ENCODE measurements at regions not wholly inside any gene's neighbourhood (a gene's known extent, or its start where the extent isn't known, plus 50 kb on each side); places are given as distances from the start of the nearest gene placed in this dataset.

- TF ChIP-seq PRDM10 (tag by site-specific recombination; IDR thresholded peaks at IDR 0.05), result no peak
- TF ChIP-seq CTCF (tag by site-specific recombination; IDR thresholded peaks at IDR 0.05), result no peak
- no peak for TF ChIP-seq ZNF292 (tag by site-specific recombination; IDR thresholded peaks at IDR 0.05; ENCODE audit: borderline replicate concordance, low read depth)
- no peak for TF ChIP-seq TRIM28 (IDR thresholded peaks at IDR 0.05; ENCODE audit: borderline replicate concordance, low read length)
- no peak for TF ChIP-seq ZNF324 (tag by site-specific recombination; IDR thresholded peaks at IDR 0.05)
- TF ChIP-seq ZNF138 (tag by site-specific recombination; IDR thresholded peaks at IDR 0.05; ENCODE audit: borderline replicate concordance), result no peak
- no peak for TF ChIP-seq ZNF18 (tag by site-specific recombination; IDR thresholded peaks at IDR 0.05)
- no peak for TF ChIP-seq ZNF37A (tag by site-specific recombination; IDR thresholded peaks at IDR 0.05)
- no peak for TF ChIP-seq SCRT1 (tag by site-specific recombination; IDR thresholded peaks at IDR 0.05; ENCODE audit: borderline replicate concordance)
- TF ChIP-seq ZNF274 (IDR thresholded peaks at IDR 0.05; ENCODE audit: low read length), result no peak
- no peak for TF ChIP-seq ZNF274 (tag by site-specific recombination; IDR thresholded peaks at IDR 0.05; ENCODE audit: borderline replicate concordance)
- TF ChIP-seq ZNF76 (tag by site-specific recombination; IDR thresholded peaks at IDR 0.05; ENCODE audit: borderline replicate concordance, low read depth), result no peak
- TF ChIP-seq ZBTB20 (tag by site-specific recombination; IDR thresholded peaks at IDR 0.05), result no peak
- no peak for TF ChIP-seq HOXA7 (CRISPR knock-in tag; IDR thresholded peaks at IDR 0.05; ENCODE audit: borderline replicate concordance)
These were observed 262.8 kb downstream of the SLC16A7 start for GRCh38 chr12:59858508-59859170.

Measured in HEK293 (cell line).